Gastroesophageal sphincter (tissue), 4 donors: ENCODE measurements at regions not wholly inside any gene's neighbourhood (a gene's known extent, or its start where the extent isn't known, plus 50 kb on each side); places are given as distances from the start of the nearest gene placed in this dataset.

Experiments used
- ATAC-seq: fragments of 150-250 bp; one replicate; pipeline ENCODE4 v1.9.1; 2016; ENCODE audit warnings: mild to moderate bottlenecking, moderate library complexity
- H3K27ac ChIP-seq, 4 donors: fragments of 200-600 bp; sonication (generic) in 3 of 4; 1 replicate in 3 of 4; 2 replicates in 1 of 4; pipeline ENCODE4 v1.5.1; 2016 to 2019
- H3K27me3 ChIP-seq: fragments of 200-600 bp; sonication (generic); one replicate; pipeline ENCODE4 v1.5.1; 2019
- H3K36me3 ChIP-seq, 2 donors: fragments of 200-600 bp; sonication (generic); one replicate each; pipeline ENCODE4 v1.5.1; 2019; ENCODE audit warnings: control low read depth in 1 of 2
- H3K4me1 ChIP-seq, 3 donors: fragments of 200-600 bp; sonication (generic); 1 replicate in 2 of 3; 2 replicates in 1 of 3; pipeline ENCODE4 v1.5.1; 2016 to 2019; ENCODE audit warnings: control low read depth in 2 of 3
- H3K4me3 ChIP-seq, 2 donors: fragments of 200-600 bp; sonication (generic); one replicate each; pipeline ENCODE4 v1.5.1; 2019; ENCODE audit warnings: mild to moderate bottlenecking in 1 of 2, moderate library complexity in 1 of 2
- H3K9me3 ChIP-seq, 3 donors: fragments of 200-600 bp; sonication (generic); one replicate each; pipeline ENCODE4 v1.5.1; 2017 to 2019; ENCODE audit warnings: control low read depth in 2 of 3
- CTCF ChIP-seq, 4 experiments: fragments of 200-600 bp in 2 of 4; fragments of 450-650 bp in 2 of 4; sonication (generic) in 1 of 4; IDR thresholded peaks; one replicate each; pipeline ENCODE4 v1.5.1; 2017 to 2019; ENCODE audit warnings: antibody characterized with exemption in 4 of 4, mild to moderate bottlenecking in 2 of 4, moderate library complexity in 2 of 4
- EP300 ChIP-seq: sonication (generic); formaldehyde crosslinking; IDR thresholded peaks from one replicate; pipeline ENCODE4 v1.6.1; 2017; ENCODE audit warnings: antibody characterized with exemption, mild to moderate bottlenecking
- POLR2A ChIP-seq, 2 donors: fragments of 450-650 bp; IDR thresholded peaks; one replicate each; pipeline ENCODE4 v1.6.1; 2017; ENCODE audit warnings: antibody characterized with exemption in 2 of 2, mild to moderate bottlenecking in 2 of 2, moderate library complexity in 1 of 2
- POLR2AphosphoS5 ChIP-seq: sonication (generic); formaldehyde crosslinking; IDR thresholded peaks from one replicate; pipeline ENCODE4 v1.6.1; 2017; ENCODE audit warnings: antibody characterized with exemption
- WGBS, 2 donors: methylation state at CpG; one replicate each; pipeline ENCODE4 v1.1.5; 2018; ENCODE audit warnings: low coverage in 1 of 2; 5-methylcytosine and 5-hydroxymethylcytosine counted together

- H3K36me3 ChIP-seq: no peaks in the 10 kb centered on the region
- H3K4me3 ChIP-seq: no peak overlapping the region
- no peaks in the 10 kb centered on the region for H3K27me3 ChIP-seq
- H3K27ac ChIP-seq: no peak overlapping the region
- H3K9me3 ChIP-seq: no peaks in the 10 kb centered on the region
- ATAC-seq: no peak
- WGBS, 2 donors: 68 to 76% methylated on average over 4 of the region's 4 CpGs
- H3K4me1 ChIP-seq: no peaks in the 10 kb centered on the region
- no peak for TF ChIP-seq POLR2A (IDR thresholded peaks at IDR 0.05)
- TF ChIP-seq CTCF (IDR thresholded peaks at IDR 0.05): no peak
- no peak for TF ChIP-seq EP300
- TF ChIP-seq POLR2AphosphoS5: no peak
These were observed 1666.2 kb upstream of the SLC39A10 start for GRCh38 chr2:193990868-193991267.

GRCh38 chr2:193989645-193990044 lies 1667.4 kb upstream of the SLC39A10 start:
- no peak for TF ChIP-seq CTCF (IDR thresholded peaks at IDR 0.05)
- TF ChIP-seq POLR2A (IDR thresholded peaks at IDR 0.05): no peak
- TF ChIP-seq EP300: no peak
- no peak for TF ChIP-seq POLR2AphosphoS5
- Histone ChIP-seq H3K36me3 (no peaks in the 10 kb centered on the region), H3K27me3 (no peaks in the 10 kb centered on the region), H3K9me3 (no peaks in the 10 kb centered on the region), H3K27ac (no peak overlapping the region), H3K4me1 (no peaks in the 10 kb centered on the region), H3K4me3 (no peak overlapping the region)
- ATAC-seq: no peak
- WGBS, 2 donors: 76 to 92% methylated on average over 2 of the region's 2 CpGs

DNA sequence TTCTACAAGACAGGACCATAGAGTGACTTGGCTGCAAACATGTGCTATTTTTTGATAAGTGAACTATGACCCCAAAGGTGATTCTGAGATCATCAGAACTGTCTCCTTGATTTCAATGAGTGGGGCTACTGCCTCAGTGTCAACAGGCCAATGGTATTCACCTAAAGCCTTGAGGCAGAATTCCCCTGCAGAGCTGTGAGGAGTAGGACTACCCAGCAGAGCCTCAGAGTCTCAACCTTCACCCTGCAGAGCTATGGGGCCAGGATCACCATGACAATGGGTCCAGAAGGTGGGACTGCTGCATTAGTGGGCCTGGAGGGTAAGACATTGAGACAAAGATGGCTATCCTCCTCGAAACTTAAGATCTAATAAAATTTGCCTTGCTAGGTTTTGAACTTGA lies 1668.2 kb upstream of the SLC39A10 start:
- Histone ChIP-seq H3K4me1 (no peaks in the 10 kb centered on the region), H3K27ac (no peak overlapping the region), H3K27me3 (no peaks in the 10 kb centered on the region), H3K9me3 (no peaks in the 10 kb centered on the region), H3K36me3 (no peaks in the 10 kb centered on the region), H3K4me3 (no peak overlapping the region)
- no peak for ATAC-seq
- TF ChIP-seq POLR2AphosphoS5 (no peak), POLR2A (IDR thresholded peaks at IDR 0.05) (no peak), CTCF (IDR thresholded peaks at IDR 0.05) (no peak), EP300 (no peak)
- WGBS, 2 donors: 50 to 89% methylated on average over 1 of the region's 1 CpG

- Histone ChIP-seq H3K4me3 (no peak overlapping the region), H3K36me3 (no peaks in the 10 kb centered on the region), H3K4me1 (no peaks in the 10 kb centered on the region), H3K9me3 (no peaks in the 10 kb centered on the region), H3K27me3 (no peaks in the 10 kb centered on the region), H3K27ac (no peak overlapping the region)
- TF ChIP-seq POLR2AphosphoS5 (no peak), CTCF (IDR thresholded peaks at IDR 0.05) (no peak)
- no peak for ATAC-seq
- WGBS, 2 donors: 85 to 89% methylated on average over 2 of the region's 2 CpGs
These were observed 1671.8 kb upstream of the SLC39A10 start for GRCh38 chr2:193985272-193985671.

GRCh38 chr2:193980599-193980998 lies 1676.4 kb upstream of the SLC39A10 start:
- Histone ChIP-seq H3K4me1 (no peaks in the 10 kb centered on the region), H3K36me3 (no peaks in the 10 kb centered on the region), H3K4me3 (no peak overlapping the region), H3K27me3 (no peaks in the 10 kb centered on the region), H3K9me3 (peaks cover 0 to 4% (median 0%) of the 10 kb centered on the region in 3 donors), H3K27ac (no peak overlapping the region)
- no peak for ATAC-seq
- 61 to 79% methylated on average over 4 of the region's 4 CpGs for WGBS, 2 donors
- no peak for TF ChIP-seq POLR2AphosphoS5
- TF ChIP-seq CTCF (IDR thresholded peaks at IDR 0.05): no peak
- TF ChIP-seq EP300: no peak
- no peak for TF ChIP-seq POLR2A (IDR thresholded peaks at IDR 0.05)
